ENCODE measurements at regions not wholly inside any gene's neighbourhood (a gene's known extent, or its start where the extent isn't known, plus 50 kb on each side); places are given as distances from the start of the nearest gene placed in this dataset.

- TF ChIP-seq CEBPB (IDR thresholded peaks at IDR 0.05) (no peak), PHF8 (IDR thresholded peaks at IDR 0.05; ENCODE audit: borderline replicate concordance, low read depth) (no peak), MAX (IDR thresholded peaks at IDR 0.05) (no peak), CTCF (IDR thresholded peaks at IDR 0.05) (no peak), RFX5 (IDR thresholded peaks at IDR 0.05) (no peak), POLR2A (IDR thresholded peaks at IDR 0.05; ENCODE audit: low read length) (no peak), ZFP36 (IDR thresholded peaks at IDR 0.05; ENCODE audit: borderline replicate concordance, partially characterized antibody) (no peak), KDM1A (IDR thresholded peaks at IDR 0.05; ENCODE audit: low read depth) (no peak), RCOR1 (IDR thresholded peaks at IDR 0.05; ENCODE audit: low read depth, low read length) (no peak), CHD4 (IDR thresholded peaks at IDR 0.05; ENCODE audit: borderline replicate concordance) (no peak)
Measured at GRCh38 chr11:25415793-25416192, 916.1 kb upstream of the ANO3 start.

Measured in A549 (cell line).